NCI-H82 (cell line): ENCODE measurements at regions not wholly inside any gene's neighbourhood (a gene's known extent, or its start where the extent isn't known, plus 50 kb on each side); places are given as distances from the start of the nearest gene placed in this dataset.
"Not testable (repeated sequence)": the region's sequence is repeated elsewhere in the genome, so short reads cannot be mapped to it uniquely, and the experiment has no call there.

ENCODE experiments used
- DNase-seq: peaks from one replicate; lab custom pipeline; 2025; lab: John Stamatoyannopoulos, UW

GRCh38 chr18:64718808-64719207 is 569.9 kb upstream of the LINC00305 start:
- DNase-seq = no peak

- no peak for DNase-seq
These were observed 568.1 kb upstream of the LINC00305 start for GRCh38 chr18:64717026-64717425.

- DNase-seq = no peak
These were observed 565.2 kb upstream of the LINC00305 start for GRCh38 chr18:64714086-64714485.

- DNase-seq = no peak
These were observed 564.4 kb upstream of the LINC00305 start for GRCh38 chr18:64713284-64713683.

DNA sequence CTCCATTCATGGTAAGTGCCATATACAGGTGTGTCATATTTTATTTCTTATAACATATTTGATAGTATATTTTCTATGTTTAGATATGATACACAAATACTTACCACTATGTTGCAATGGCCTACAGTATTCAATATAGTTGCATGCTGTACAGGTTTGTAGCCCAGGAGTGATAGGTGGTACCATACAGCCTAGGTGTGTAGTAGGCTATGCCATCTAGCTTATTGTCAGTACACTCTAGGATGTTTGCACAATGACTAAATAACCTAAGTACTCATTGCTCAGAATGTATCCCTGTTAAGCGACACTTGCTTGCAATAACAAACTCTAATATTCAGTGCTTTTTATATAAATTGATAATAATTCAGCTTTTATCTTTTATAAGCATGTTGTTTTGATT is 563.1 kb upstream of the LINC00305 start:
- no peak for DNase-seq

GRCh38 chr18:64710105-64710861 is 561.4 kb upstream of the LINC00305 start:
- no peak for DNase-seq

DNA sequence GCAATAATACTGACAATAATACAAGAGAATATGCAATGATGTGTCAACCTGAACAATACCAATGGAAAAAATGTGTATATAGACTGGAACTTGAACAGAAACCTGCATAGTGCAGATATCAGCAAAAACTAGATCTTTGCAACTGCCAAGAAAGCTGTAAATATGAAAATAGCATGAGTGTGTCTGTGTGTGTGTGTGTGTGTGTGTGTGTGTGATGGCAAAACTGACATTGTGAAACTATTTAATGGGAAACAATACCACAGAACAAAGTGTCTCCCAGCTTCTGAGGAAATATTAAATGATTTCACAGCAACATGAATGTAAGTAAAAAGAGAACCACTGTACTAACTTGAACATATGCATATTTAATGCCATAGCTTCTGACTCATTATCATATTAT is 558.2 kb upstream of the LINC00305 start:
- no peak for DNase-seq

DNA sequence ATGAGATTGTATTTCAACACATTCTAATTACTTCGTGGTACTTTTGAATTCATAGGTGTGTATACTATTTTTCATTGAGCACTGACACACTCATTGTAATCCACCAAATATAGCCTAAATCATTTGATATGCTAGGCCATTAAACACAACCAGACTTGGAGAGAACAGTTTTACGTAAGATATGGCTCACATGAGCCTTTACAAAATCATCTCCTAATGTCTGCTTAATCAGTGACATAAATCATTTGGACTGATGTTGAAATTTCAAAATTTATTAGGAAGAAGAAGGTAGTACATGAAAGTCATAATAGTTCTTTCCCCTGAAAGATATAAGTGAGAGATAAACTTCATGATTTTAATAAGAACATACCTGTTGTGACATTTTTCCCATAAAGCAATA is 550.2 kb upstream of the LINC00305 start:
- no peak for DNase-seq

- no peak for DNase-seq
These were observed 547.1 kb upstream of the LINC00305 start for GRCh38 chr18:64695851-64696553.

DNA sequence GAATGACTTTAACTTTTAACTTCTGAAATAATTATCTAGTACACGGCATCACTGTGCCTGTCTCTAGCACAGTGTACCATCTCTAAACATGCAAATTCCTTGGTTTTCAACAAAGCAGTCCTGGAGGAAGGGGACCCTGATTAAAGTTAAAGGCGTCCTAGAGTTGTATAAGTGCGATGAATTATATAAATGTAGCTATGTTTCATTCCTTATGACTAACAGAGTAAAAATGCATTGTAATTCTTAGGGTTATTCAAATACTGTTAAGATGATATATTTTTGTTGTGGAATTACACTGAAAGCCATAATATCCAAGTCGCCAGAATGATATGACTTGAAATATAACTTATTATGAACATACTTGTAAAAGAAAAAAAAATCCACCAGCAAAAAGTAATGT is 544.9 kb upstream of the LINC00305 start:
- no peak for DNase-seq

- no peak for DNase-seq
These were observed 543.9 kb upstream of the LINC00305 start for GRCh38 chr18:64692826-64693225.

DNA sequence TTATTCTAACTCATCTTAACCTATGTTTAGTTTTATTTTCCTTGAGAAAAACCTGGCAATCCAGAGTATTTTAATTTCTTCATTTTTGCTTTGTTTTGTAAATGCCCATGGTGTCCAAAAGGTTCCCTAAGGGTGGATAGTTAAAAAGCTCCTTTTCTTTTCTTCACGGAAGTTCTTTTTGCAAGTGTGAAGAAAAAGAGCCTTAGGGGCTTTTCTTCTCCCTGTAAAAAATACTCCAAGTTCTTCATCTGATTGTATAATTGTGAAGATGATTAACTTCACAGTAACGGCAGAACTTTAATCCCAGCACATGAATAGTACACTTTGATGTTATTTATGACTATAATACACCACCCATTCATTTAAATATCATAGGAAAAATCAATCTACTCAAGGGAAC is 530.2 kb upstream of the LINC00305 start:
- DNase-seq = no peak

- DNase-seq = no peak
These were observed 529.2 kb upstream of the LINC00305 start for GRCh38 chr18:64678048-64678447.

GRCh38 chr18:64674694-64675093 is 525.8 kb upstream of the LINC00305 start:
- DNase-seq = no peak

DNA sequence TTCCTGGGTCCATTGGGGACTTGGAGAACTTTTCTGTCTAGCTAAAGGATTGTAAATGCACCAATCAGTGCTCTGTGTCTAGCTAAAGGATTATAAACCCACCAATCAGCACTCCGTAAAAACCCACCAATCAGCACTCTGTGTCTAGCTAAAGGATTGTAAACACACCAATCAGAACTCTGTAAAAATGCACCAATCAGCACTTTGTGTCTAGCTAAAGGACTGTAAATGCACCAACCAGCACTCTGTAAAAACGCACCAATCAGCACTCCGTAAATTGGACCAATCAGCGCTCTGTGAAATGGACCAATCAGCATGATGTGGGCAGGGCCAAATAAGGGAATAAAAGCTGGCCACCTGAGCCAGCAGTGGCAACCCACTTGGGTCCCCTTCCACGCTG is 522.4 kb upstream of the LINC00305 start:
- DNase-seq = not testable (repeated sequence)

DNA sequence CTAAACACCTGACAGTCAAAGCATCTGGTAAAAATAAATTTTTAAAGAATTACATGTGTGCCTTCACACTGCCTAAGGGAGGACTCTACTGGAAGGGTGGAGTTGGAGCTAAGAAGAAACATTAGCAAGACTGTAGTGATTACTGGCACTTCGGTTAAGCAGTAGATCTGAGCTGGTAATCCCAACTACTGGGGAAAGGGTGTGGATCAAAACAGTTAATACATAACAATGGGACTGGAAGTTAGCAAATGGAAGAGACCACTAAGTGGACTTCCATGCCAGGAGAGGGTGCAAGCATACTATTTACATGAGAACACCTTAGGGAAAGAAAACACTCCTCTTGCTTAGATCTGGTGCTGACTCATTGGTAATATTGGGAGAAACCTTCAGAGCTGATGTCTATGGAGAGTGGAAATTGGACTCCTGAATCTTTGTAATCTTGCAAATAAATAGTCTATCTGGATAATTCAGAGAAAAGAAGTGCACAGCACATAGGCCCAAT is 519.6 kb upstream of the LINC00305 start:
- no peak for DNase-seq

DNA sequence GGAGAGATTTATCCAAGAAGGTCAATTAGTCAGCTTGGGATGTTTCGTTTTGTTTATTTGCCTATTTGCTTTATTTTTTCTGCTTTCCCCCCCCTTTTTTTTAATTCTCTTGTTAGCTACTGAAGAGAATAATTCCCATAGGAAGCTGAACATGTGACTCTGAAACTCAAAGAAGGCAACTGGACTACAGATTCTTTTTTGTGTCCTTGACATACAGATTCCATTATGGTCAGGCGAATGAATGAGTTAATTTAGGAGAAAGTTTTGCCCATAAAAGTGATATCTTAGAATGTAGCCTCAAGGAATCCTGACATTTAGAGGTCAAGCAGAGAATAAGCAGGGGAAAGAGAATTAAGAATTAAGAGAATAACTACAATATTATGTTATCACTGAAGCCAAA is 514.2 kb upstream of the LINC00305 start:
- no peak for DNase-seq

GRCh38 chr18:64659196-64659595 is 510.3 kb upstream of the LINC00305 start:
- DNase-seq = no peak

DNA sequence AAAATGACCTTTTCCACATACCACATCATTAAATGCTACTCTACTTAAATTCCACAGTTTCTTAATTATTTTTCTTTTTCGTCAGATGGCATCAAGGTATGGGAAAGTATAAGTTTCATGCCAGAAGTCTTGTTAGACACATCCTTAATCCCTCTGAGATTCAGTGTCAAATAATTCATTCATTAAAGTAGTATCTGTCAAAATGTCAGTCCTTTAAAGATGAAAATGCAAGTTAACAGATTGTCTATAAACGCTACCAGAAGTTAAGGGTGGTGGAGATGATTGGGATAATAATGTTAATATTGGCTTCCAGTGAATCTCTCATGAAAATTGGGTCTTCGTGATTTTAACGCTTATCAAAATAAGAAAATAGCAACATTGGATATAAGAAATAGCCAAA is 504.2 kb upstream of the LINC00305 start:
- no peak for DNase-seq

DNA sequence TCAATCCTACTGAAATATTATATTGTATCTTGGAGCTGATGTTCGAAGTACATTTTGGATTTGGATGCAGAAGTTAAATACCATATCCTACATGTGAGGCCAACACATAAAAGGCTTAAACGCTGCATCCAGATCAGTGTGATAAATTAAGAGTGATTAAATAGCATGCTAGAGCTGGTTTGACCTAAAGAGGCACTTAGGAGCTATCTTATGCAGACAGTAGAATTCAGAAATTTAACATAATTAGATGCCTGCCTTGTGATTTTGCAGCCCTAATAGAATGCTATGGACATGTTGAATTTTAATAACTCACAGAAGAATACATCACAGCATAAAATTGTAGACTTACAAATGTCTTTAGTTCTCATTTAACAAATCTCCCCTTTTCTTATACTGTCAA is 501.2 kb upstream of the LINC00305 start:
- DNase-seq = no peak

GRCh38 chr18:64645753-64646152 is 496.9 kb upstream of the LINC00305 start:
- DNase-seq = no peak

GRCh38 chr18:64639536-64639935 is 490.6 kb upstream of the LINC00305 start:
- no peak for DNase-seq

GRCh38 chr18:64620971-64621560 is 472.2 kb upstream of the LINC00305 start:
- no peak for DNase-seq
